Posterior vena cava (tissue), 2 donors: ENCODE measurements at regions not wholly inside any gene's neighbourhood (a gene's known extent, or its start where the extent isn't known, plus 50 kb on each side); places are given as distances from the start of the nearest gene placed in this dataset.

ENCODE experiments used
- DNase-seq: peaks from one replicate; pipeline ENCODE4 v3.0.0-alpha.2; 2020; ENCODE audit warnings: low spot score
- intact Hi-C, 2 donors: fragments of 100-400 bp; cut with DNase I; formaldehyde crosslinking; loops; one replicate each; pipeline versions ENCODE4 v1.14.1 to v1.14.2; 2022 to 2023
- donor health status: DM: yes; HTN: yes; CAD: no.
- donor health status: DM: yes; HTN: yes; CAD: no.

GRCh38 chr10:105783936-105784483 is 1142.9 kb downstream of the SORCS3 start:
- intact Hi-C loops: no loop called here
- no peak for DNase-seq

DNA sequence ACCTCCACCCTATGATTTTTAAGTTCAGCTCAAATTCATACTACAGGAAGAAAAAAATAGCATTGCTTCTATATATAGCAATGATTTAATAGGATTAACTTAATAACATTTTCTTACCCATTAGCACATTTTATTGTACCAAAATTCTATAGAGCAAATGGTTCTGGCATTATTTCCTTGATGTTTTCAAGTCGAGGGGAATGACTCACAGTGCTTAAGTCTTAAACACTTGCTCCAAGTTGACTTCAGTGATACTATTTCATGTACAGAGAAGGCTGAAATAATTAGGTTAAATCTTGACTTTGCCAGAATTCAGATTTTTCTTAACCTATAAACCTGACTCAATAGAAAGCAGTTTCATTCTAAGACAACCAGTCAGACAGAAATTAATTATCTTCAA is 1133.8 kb downstream of the SORCS3 start:
- intact Hi-C loops: no loop called here
- no peak for DNase-seq

GRCh38 chr10:105774351-105774750 is 1133.3 kb downstream of the SORCS3 start:
- intact Hi-C loops: no loop called here
- no peak for DNase-seq

- no peak for DNase-seq
- intact Hi-C loops: no loop called here
These were observed 1129.6 kb downstream of the SORCS3 start for GRCh38 chr10:105770524-105771212.

- no peak for DNase-seq
- intact Hi-C loops: no loop called here
These were observed 1128.4 kb downstream of the SORCS3 start for GRCh38 chr10:105769248-105770184.

- intact Hi-C loops: no loop called here
- no peak for DNase-seq
These were observed 1122.5 kb downstream of the SORCS3 start for GRCh38 chr10:105763611-105764010.

- no peak for DNase-seq
- intact Hi-C loops: no loop called here
These were observed 1120.6 kb downstream of the SORCS3 start for GRCh38 chr10:105761576-105762260.

- intact Hi-C loops: no loop called here
- no peak for DNase-seq
These were observed 1118.6 kb downstream of the SORCS3 start for GRCh38 chr10:105759669-105760068.

DNA sequence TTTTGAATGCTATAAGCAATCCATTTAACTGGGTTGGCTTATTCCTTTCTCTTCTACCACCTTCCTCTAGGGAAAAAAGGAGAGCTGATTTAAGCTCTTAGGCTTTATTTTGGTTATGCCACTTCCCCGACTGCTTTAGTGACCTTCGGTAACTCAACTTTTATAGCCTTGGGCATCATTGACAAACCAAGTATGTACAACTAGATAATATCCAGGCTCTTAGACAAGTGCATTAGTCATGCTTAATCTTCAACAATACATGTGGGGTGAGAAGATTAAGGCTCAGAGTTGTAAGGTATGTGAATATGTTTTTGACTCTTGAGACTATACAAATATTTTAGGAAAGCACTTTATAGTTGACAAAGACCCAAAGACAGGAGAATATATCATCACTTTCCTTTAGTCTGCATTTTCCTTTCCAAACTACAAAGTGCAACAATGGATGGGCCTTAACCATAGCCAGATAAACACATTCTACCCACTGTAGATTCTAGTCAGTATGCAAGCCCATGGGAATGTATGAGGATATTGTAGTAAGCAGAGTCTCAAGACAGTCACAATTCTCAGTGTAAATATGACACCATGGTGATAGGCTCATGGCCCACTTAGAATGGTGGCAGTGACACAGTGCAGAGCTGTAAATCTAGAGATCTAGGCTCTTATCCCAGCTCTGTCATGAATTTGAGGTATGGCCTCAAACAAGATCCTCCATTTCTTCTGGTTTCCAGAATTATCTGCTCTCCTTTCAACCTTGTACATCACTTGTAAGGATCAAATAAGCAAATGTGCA is 1117.3 kb downstream of the SORCS3 start:
- intact Hi-C loops: no loop called here
- no peak for DNase-seq

DNA sequence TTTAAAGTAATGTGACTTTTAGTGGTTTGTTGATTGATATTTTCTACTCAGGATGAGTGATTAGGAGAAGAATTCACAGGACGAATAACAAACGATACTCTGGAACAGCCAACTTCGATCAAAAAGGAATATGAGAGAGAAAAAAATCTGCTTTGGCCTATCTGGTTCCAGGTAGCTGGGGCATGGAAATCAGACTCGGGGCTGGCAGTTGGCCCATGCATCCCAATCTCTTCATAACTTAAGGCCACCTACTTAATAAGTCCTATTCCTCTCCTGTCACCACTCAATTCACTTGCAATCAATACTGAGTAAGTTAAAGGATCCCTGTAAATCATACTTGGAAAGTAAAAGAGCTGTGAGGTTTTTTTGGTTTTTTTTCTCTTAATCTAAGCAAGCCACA is 1116.2 kb downstream of the SORCS3 start:
- DNase-seq: no peak
- intact Hi-C loops: no loop called here

DNA sequence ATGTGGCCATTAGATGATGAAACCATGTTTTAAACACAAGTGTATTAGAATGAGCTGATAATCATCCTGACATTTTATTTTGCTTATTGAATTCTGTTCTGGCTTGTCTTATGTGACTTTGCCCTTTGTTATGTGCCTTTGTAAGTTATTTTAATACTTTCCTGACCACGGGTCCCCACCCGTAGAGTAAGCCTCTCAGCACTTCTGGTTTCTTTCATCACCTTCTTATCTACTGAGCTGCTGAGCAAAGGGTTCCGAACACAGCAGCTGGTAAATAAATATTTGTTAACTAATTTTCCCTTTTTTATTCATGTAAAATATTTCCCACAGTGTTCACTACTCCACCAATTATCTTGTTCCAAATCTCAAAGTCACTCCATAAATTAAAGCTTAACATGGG is 1115.3 kb downstream of the SORCS3 start:
- intact Hi-C loops: no loop called here
- DNase-seq: no peak

DNA sequence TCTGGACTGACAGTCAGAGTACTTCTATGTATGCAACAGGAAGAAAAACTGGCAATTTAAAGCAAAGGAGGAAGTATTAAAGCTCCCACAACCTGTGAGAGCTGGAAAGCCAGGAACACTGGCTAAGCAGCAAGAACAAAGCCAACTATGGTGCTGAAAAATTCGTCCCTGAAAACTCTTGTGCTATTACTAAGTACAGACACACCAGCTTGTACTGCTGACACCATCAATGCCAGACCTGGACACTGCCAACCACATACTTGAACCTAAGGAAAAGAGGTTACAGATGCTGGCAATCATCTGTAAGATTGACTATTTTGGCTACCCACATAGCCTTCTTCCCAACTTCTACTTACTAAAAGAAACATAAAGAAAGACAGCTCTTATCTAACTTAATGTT is 1110.6 kb downstream of the SORCS3 start:
- intact Hi-C loops: no loop called here
- DNase-seq: no peak

DNA sequence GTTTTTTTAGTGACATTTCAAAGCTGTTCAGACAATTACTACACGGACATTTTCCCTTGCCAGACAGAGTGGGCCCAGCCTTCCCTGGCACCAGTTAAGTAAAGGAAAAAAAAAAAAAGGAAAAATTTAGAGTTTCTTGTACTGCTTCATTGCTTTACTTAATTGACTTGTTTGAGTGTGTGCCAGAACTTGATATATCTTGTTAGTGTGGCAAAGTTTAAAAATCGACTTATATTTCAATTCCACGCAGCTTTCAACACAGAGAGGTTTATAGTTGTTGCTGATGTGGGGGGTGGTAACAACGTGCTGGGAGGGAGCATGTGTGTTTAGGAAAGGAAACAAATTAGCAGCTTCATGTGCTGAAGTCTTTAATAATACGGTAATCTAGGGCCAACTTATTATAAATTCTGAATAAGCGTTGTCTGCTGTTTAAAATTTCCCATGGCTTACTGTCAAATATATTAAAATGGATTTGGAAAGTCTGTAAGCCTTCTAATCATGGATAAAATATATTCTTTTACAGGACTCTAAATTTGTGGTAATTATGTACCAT is 1104.6 kb downstream of the SORCS3 start:
- intact Hi-C loops: no loop called here
- no peak for DNase-seq

GRCh38 chr10:105743343-105744056 is 1102.4 kb downstream of the SORCS3 start:
- intact Hi-C loops: no loop called here
- DNase-seq: no peak

DNA sequence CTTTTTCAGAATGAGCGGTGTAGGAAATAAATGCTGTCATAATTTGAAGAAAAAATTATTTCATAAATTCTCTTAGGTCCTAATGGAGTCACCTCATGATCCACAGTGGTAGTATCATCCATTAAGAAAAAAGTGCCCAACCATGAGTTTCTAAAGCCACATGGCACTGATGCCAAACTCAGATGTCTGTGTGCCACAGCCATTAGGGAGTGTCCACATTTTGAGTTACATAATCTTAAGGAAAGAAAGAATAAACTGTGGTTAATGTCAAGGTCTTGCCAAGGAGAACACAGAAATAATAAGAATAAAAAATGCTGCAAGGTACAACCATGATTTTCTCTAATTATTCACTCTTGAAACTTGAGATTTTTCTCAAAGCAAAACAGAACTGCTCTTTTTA is 1101.8 kb downstream of the SORCS3 start:
- intact Hi-C loops: no loop called here
- DNase-seq: no peak

DNA sequence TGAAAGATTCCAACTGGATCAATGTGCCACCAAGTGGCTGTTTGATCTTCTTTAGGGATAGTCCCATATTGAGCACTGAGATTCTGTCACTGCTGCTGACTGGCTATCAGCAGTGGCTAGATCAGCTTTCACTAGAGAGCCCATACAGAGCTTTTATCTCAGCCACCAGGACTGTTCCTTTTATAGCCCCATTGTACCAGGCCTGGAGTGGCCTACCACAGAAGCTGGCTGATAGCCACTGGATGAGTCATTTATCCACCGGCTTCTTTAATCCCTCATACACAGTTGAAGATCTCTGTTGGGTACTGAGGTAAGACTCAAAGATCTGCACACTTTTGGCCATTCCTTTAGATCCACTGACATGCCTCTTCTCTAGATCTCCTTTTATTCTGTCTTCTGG is 1101.1 kb downstream of the SORCS3 start:
- DNase-seq: no peak
- intact Hi-C loops: no loop called here

- intact Hi-C loops: no loop called here
- DNase-seq: no peak
These were observed 1093.4 kb downstream of the SORCS3 start for GRCh38 chr10:105734479-105734878.

- intact Hi-C loops: no loop called here
These were observed 1092.8 kb downstream of the SORCS3 start for GRCh38 chr10:105733924-105734323.

More at GRCh38 chr10:105733924-105734323, 1092.8 kb downstream of the SORCS3 start:
- DNase-seq: no peak
